GM06990 (cell line): ENCODE measurements at regions not wholly inside any gene's neighbourhood (a gene's known extent, or its start where the extent isn't known, plus 50 kb on each side); places are given as distances from the start of the nearest gene placed in this dataset.

Experiments
- DNase-seq: peaks from one replicate; pipeline ENCODE4 v3.0.0-alpha.2; 2011; ENCODE audit not compliant: insufficient read length; ENCODE audit errors: extremely low read depth
- H3K27me3 ChIP-seq: replicated peaks from 2 replicates; pipeline ENCODE4 v1.6.0; 2011; ENCODE audit warnings: low read length; ENCODE audit not compliant: control insufficient read depth, insufficient read depth
- H3K36me3 ChIP-seq: 2 replicates; pipeline ENCODE4 v1.5.1; 2011; ENCODE audit warnings: low read length; ENCODE audit not compliant: control insufficient read depth, insufficient read depth
- H3K4me3 ChIP-seq: replicated peaks from 2 replicates; pipeline ENCODE4 v1.5.1; 2011; ENCODE audit warnings: low read depth, mild to moderate bottlenecking, control low read depth, low read length
- CTCF ChIP-seq: IDR thresholded peaks from 2 replicates; pipeline ENCODE4 v1.5.1; 2011; ENCODE audit warnings: low read length, control low read depth, mild to moderate bottlenecking, inconsistent platforms; ENCODE audit not compliant: insufficient read depth, poor library complexity, severe bottlenecking

GRCh38 chr5:128633901-128634300 is 95.9 kb upstream of the FBN2 start:
- no peak for TF ChIP-seq CTCF
- Histone ChIP-seq H3K4me3 (no peak overlapping the region), H3K27me3 (no peaks in the 10 kb centered on the region), H3K36me3 (no peaks in the 10 kb centered on the region)
- DNase-seq, result no peak

- no peak for DNase-seq
- H3K27me3 ChIP-seq, result no peaks in the 10 kb centered on the region
- no peaks in the 10 kb centered on the region for H3K36me3 ChIP-seq
- no peak for TF ChIP-seq CTCF
- no peak overlapping the region for H3K4me3 ChIP-seq
Observed at GRCh38 chr5:128635379-128635778, 97.3 kb upstream of the FBN2 start.

GRCh38 chr5:128636361-128636760 is 98.3 kb upstream of the FBN2 start:
- Histone ChIP-seq H3K36me3 (no peaks in the 10 kb centered on the region), H3K4me3 (no peak overlapping the region), H3K27me3 (no peaks in the 10 kb centered on the region)
- no peak for TF ChIP-seq CTCF
- DNase-seq, result no peak

- H3K27me3 ChIP-seq, result no peaks in the 10 kb centered on the region
- H3K4me3 ChIP-seq, result no peak overlapping the region
- H3K36me3 ChIP-seq, result no peaks in the 10 kb centered on the region
- DNase-seq, result no peak
- no peak for TF ChIP-seq CTCF
Observed at GRCh38 chr5:128637031-128637430, 99.0 kb upstream of the FBN2 start.

GRCh38 chr5:128641861-128642260 is 103.8 kb upstream of the FBN2 start:
- Histone ChIP-seq H3K4me3 (no peak overlapping the region), H3K27me3 (no peaks in the 10 kb centered on the region), H3K36me3 (no peaks in the 10 kb centered on the region)
- no peak for DNase-seq
- TF ChIP-seq CTCF, result no peak

- no peak overlapping the region for H3K4me3 ChIP-seq
- no peaks in the 10 kb centered on the region for H3K36me3 ChIP-seq
- TF ChIP-seq CTCF, result no peak
- no peak for DNase-seq
- no peaks in the 10 kb centered on the region for H3K27me3 ChIP-seq
Observed at GRCh38 chr5:128644863-128645262, 106.8 kb upstream of the FBN2 start.
